GM19468 (cell line): ENCODE measurements at regions not wholly inside any gene's neighbourhood (a gene's known extent, or its start where the extent isn't known, plus 50 kb on each side); places are given as distances from the start of the nearest gene placed in this dataset.
A peak's percentile ranks its signal among the peaks of the same experiment; 100 is the strongest.

ENCODE experiments used
- ATAC-seq: cut with Tn5 transposase; IDR thresholded peaks from one replicate; pipeline ENCODE4 v1.9.1; 2021; ENCODE audit warnings: mild to moderate bottlenecking, moderate library complexity, moderate number of reproducible peaks; ENCODE audit not compliant: unreplicated experiment; ENCODE audit errors: extremely low read depth

DNA sequence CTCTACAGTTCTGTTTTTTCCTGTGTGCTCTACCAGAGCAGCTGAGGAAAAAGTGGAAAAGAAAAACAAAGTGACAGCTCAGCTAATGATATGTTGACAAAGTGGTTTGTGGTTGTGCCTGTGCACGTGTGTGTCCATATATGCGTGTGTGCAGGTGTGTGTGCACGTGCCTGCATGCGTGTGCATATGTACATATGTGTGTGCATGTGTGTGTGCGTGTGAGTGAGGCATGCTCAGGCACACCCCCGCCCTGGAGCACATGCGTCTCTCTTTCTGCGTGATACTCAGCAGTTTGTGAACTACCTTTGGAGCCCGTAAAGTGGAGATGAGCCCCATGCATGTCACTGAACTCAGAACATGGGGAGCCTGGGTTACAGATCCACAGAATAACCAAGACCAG lies 84.5 kb upstream of the GPR26 start:
- no peak for ATAC-seq

DNA sequence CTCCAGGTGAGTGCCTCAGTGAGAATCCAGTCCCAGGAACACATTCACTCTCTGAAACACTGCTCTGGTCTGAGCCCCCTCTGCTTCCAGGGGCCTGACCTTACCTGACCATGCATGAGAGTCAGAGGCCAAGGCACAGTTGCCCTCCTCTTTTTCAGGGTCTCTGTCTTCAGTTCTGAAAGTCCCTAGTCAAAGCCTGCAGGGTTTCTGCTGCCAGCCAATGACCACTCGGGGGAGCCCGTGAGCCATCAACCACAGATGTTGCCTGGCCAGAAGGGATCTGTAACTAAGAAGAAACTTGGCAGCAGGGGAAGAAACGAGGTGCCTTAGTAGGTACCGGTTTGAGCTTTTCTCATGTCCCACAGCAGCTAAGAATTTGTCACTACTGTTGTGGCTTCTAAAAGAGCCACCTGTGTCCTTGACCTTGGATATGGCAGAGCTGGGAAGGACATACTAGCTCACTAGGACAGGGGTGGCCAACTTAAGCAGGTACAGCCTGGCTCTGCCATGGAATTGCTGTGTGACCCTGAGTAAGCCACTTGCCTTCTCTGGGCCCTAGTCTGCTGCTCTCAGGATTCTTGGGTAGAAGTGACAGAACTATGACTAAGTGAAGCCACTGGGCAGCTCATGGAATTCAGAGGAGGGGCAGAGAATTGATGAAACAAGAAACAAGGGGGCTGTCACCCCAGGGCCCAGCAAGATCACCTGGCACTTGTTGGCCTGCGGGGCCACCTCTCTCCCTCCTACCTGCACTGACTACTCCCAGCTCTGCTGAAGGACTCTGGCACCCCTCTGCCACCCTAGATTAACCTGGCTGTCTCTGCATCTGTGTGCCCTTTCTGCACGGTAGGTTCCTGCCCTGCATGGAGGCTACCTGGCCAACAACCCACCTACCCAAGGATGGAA lies 83.8 kb upstream of the GPR26 start:
- ATAC-seq: peak; percentile 39

- ATAC-seq: no peak
Measured at GRCh38 chr10:123583639-123584418, 82.3 kb upstream of the GPR26 start.

GRCh38 chr10:123584419-123584775 lies 81.8 kb upstream of the GPR26 start:
- ATAC-seq: no peak

DNA sequence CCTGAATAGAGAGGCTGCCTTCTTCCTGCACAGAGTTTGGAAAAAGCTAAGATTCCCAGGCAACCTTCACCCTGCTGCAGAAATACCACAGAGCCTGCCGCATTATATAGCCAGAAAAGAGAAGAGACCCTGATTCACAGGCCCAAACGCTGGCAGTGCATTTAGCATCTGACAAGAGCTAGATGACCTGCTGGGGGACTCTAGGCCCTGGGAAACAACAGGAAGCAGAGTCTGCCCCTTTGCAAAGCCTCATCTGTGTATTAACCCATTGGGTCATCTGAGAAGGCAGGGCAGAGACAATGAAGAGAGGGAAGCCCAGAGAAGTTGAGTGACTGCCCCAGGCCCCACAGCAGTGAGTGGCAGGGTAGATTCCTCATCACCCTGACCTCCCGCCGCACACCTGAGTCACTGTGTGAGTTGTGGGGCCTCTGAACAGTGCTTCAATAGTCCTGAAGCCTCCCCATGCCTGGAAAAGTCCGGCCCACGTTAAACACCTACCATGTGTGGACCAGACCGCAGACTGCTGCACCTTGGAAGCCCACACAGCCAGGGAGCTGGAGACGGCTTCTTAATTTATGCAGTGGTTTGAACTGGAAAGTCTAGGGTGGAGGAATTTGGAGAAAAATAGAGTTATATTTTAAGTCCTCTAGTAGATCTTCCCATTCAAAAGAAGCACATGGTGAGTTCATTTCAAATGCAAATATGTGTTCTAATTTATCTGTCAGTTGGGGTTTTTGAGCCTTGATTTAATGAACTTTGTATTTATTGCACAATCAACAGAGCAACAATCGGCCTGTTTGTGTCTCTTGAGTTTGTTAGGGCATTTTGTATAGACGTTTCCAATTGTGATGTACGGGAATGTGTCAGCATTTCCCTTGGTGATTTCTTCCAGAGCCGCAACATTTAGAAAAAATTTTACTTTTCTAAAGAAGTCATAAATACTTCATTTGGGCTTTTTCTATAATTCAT lies 80.4 kb upstream of the GPR26 start:
- ATAC-seq: no peak

DNA sequence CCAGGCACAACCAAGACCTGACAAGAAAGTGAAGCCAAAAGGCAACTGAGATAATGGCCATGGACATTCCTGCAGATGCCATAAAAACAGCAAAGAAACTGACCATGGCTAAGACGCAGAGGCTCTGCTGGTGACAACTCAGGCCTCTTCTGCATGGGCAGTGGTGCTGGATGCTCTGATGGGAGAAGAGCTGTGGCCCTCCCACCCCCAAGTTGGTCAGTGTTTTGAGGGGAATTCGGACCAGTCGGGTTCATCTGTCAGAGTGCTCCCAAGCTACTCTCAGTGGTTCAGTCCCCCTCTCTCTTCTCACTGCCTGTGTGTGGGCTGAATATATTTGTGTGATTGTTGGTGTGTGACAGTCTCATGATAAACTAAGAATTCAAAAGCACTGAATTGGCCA lies 79.0 kb upstream of the GPR26 start:
- ATAC-seq: no peak

DNA sequence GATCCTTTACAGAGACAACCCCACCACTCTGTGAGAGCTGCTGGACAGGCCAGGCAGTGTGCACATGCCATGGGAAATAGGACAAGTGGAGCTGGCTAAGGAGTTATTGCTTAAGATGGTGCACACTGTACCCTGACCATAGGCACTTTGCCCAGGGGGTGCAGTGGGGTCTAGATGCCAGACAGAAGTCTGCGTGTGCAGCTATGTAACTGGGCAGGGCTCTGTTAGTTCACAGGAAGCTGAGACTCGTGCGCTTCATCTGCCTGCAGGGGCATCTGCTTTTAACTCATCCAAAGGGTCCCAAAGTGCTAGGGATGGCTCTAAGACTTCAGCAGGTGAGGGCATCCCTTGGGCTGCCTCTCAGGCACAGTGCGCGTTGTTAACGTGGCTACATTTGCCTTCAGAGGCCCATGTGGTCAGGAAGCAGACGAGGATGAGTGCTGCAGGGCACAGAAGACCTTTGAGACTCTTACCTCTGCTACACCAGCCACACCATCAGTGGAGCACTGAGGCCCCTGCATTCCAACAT lies 77.7 kb upstream of the GPR26 start:
- ATAC-seq: no peak

DNA sequence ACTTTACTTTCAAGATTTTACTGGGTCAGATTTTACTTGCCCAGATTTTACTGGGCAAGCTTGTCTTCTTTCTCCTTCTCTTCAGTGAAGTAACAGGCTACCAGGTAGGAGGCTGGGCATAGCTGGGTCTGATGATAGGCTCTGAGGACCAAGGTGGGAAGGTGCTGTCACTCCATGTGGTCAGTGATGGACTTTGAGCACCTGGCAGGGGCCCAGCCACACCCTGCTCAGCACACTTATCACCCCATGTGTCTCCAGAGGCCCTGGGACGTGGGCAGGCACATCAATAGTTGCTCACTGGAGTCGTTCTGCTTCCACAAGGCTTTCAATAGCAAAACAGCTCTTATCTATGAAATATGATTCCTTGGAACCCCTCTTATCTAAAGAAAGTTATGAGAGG lies 70.5 kb upstream of the GPR26 start:
- no peak for ATAC-seq

DNA sequence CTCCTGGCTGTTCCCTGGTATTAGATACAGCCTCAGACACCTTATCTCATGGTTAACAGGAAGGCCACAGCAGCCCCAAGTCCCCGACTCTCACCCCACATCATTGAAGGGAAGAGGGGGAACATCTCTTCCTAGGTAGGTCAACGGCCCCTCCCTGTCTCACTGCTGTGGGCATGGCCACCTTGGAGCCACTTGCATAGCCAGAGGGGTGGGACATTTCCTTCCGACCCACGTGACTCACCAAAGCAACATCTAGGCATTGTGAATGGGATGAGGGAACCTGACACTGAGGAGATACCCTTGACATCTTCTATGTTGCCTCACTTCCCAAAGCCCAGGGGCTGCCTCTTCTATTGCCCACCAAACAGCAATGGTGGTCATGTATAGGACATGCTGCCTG lies 68.5 kb upstream of the GPR26 start:
- no peak for ATAC-seq

DNA sequence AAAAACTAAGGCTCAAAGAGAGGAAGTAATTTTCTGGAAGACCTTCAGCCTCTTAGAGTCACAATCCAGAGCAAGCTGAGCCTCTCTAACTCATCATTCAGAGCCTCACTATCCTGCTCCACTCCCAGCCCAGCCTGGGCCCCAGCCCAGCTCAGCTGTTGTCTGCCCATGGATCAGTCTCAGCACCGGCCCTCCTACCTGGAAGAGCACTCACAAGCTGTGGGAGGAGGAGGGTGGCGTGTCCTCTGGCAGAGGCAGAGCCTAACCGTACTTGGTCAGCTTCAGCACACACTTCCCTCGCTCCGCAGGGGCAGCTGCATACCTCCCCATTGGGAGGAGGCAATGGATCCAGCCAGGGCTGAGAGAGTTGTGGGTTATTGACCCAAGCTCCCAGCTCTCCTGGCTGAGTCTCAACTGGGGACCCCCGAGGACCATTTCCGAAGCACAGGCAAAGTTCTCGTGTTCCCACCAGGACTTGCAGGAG lies 66.7 kb upstream of the GPR26 start:
- no peak for ATAC-seq

- ATAC-seq: no peak
Measured at GRCh38 chr10:123600177-123600576, 66.0 kb upstream of the GPR26 start.

GRCh38 chr10:123603130-123603529 lies 63.0 kb upstream of the GPR26 start:
- no peak for ATAC-seq

GRCh38 chr10:123604506-123604905 lies 61.6 kb upstream of the GPR26 start:
- ATAC-seq: no peak

GRCh38 chr10:123606006-123606405 lies 60.1 kb upstream of the GPR26 start:
- ATAC-seq: no peak

DNA sequence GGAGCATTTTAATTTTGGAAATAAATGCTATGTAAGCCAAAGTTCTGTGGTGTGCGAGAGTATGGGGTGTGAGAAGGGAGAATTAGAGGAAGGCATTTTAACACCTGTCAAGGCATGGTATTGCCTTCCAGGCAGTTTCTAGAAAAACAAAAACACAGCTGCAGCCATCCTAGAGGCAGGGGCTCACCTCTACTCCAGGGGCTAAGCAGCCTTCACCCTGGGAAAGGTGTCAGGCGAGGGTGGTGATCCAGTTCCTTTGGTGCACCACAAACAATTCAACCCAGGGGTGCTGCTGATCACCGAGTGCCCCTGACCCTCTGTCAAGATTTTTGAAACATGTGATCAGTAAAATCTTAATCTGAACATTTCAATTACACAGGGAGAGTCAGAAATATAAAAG lies 59.2 kb upstream of the GPR26 start:
- no peak for ATAC-seq

GRCh38 chr10:123607386-123607785 lies 58.8 kb upstream of the GPR26 start:
- ATAC-seq: no peak

- ATAC-seq: no peak
Measured at GRCh38 chr10:123608047-123608446, 58.1 kb upstream of the GPR26 start.

- ATAC-seq: no peak
Measured at GRCh38 chr10:123611243-123611642, 54.9 kb upstream of the GPR26 start.

DNA sequence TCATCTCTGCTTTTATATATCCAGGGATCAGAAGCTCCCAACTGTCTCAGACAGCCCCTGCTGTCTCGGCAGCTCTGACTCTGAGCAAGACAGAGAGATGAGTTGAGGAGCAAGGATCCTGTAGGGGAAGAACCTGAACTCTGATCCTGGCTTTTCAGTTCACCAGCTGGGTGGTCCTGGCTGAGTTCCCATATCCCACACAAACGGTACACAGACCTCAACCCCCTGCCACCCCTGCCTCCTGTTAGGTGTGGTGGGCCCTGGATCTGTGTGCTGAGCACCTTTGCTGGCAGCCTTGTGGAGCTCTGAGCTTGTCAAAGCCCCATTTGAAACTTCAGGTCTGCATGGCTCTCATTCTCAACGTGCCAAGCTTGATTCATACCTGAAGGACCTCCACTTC lies 54.3 kb upstream of the GPR26 start:
- no peak for ATAC-seq

DNA sequence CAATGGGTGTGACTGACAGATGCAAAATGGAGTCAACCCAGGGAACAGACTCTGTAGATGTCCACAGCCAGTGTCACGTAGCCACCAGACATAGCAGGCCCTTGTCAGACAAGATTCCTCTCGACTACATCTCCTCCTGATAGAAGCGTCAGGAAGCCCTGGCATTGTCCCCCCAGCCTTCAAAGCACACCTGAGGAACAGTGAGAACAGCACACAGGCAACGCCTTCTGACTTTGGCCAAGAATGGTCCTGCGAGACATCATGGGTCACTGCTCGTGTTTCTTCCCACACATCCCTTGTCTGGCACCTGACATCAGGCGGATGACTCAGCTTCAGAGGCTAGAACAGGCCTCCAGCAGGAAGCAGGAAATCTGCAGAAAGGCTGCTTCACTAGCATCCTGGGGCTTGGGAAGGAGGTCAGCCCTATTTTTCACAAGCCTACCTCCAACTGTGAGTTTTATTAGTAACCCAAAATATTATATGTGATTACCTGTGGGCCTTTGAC lies 52.8 kb upstream of the GPR26 start:
- no peak for ATAC-seq
